ENCODE measurements at regions not wholly inside any gene's neighbourhood (a gene's known extent, or its start where the extent isn't known, plus 50 kb on each side); places are given as distances from the start of the nearest gene placed in this dataset.

- TF ChIP-seq GATA2 (IDR thresholded peaks at IDR 0.05; ENCODE audit: low read depth, low read length) (no peak), GATA3 (IDR thresholded peaks at IDR 0.05; ENCODE audit: low read depth, low read length) (no peak)
Measured at GRCh38 chr6:2608503-2608902, 142.2 kb downstream of the MYLK4 start.
